Mesenchymal stem cell (in vitro differentiated cells and primary cell): ENCODE measurements at regions not wholly inside any gene's neighbourhood (a gene's known extent, or its start where the extent isn't known, plus 50 kb on each side); places are given as distances from the start of the nearest gene placed in this dataset.
A peak's percentile ranks its signal among the peaks of the same experiment; 100 is the strongest.

Experiments
- DNase-seq: peaks from one replicate; pipeline ENCODE4 v3.0.0-alpha.2; 2013
- H2AFZ ChIP-seq: one replicate; pipeline ENCODE4 v1.6.1; 2013; ENCODE audit warnings: low read depth, mild to moderate bottlenecking, control low read depth, inconsistent platforms, low read length, moderate library complexity
- H2AK5ac ChIP-seq: 2 replicates; pipeline ENCODE4 v1.6.1; 2013; ENCODE audit warnings: low read length, moderate library complexity, mild to moderate bottlenecking, inconsistent platforms; ENCODE audit not compliant: severe bottlenecking
- H2BK120ac ChIP-seq: one replicate; pipeline ENCODE4 v1.6.1; 2013; ENCODE audit warnings: low read depth, mild to moderate bottlenecking, inconsistent platforms, low read length, moderate library complexity
- H2BK12ac ChIP-seq, 2 experiments: one replicate each; pipeline ENCODE4 v1.6.1; 2013; ENCODE audit warnings: inconsistent platforms in 2 of 2, low read length in 2 of 2, mild to moderate bottlenecking in 2 of 2, moderate library complexity in 2 of 2, control low read depth in 1 of 2
- H2BK15ac ChIP-seq: one replicate; pipeline ENCODE4 v1.6.1; 2013; ENCODE audit warnings: mild to moderate bottlenecking, low read depth, inconsistent platforms; ENCODE audit not compliant: poor library complexity, severe bottlenecking
- H2BK5ac ChIP-seq: 2 replicates; pipeline ENCODE4 v1.6.1; 2013; ENCODE audit warnings: low read depth, mild to moderate bottlenecking, low read length, control low read depth, inconsistent platforms; ENCODE audit not compliant: poor library complexity, severe bottlenecking
- H3K14ac ChIP-seq, 2 experiments: one replicate each; pipeline ENCODE4 v1.6.1; 2013; ENCODE audit warnings: inconsistent platforms in 2 of 2, low read length in 2 of 2, control low read depth in 1 of 2, mild to moderate bottlenecking in 1 of 2, moderate library complexity in 1 of 2
- H3K18ac ChIP-seq, 2 experiments: one replicate each; pipeline ENCODE4 v1.6.1; 2013; ENCODE audit warnings: inconsistent platforms in 2 of 2, low read length in 2 of 2, control low read depth in 1 of 2, low read depth in 1 of 2, mild to moderate bottlenecking in 1 of 2
- H3K23ac ChIP-seq, 2 experiments: one replicate each; pipeline ENCODE4 v1.6.1; 2013; ENCODE audit warnings: inconsistent platforms in 2 of 2, low read length in 2 of 2, mild to moderate bottlenecking in 2 of 2, moderate library complexity in 2 of 2, control low read depth in 1 of 2
- H3K27ac ChIP-seq: 2 replicates; pipeline ENCODE4 v1.5.1; 2013; ENCODE audit warnings: mild to moderate bottlenecking, moderate library complexity, low read length, control low read depth, inconsistent platforms; ENCODE audit not compliant: poor library complexity, severe bottlenecking
- H3K27me3 ChIP-seq, 2 experiments: 2 replicates each; pipeline versions ENCODE4 v1.6.1 to v1.7.0; 2013; ENCODE audit warnings: low read length in 2 of 2, mild to moderate bottlenecking in 2 of 2, moderate library complexity in 2 of 2, control low read depth in 1 of 2, inconsistent platforms in 1 of 2; ENCODE audit not compliant: control insufficient read depth in 1 of 2, insufficient read depth in 1 of 2
- H3K36me3 ChIP-seq, 2 experiments: 2 replicates each; pipeline versions ENCODE4 v1.6.1 to v1.7.0; 2013; ENCODE audit warnings: low read length in 2 of 2, control low read depth in 1 of 2, inconsistent platforms in 1 of 2, low read depth in 1 of 2, mild to moderate bottlenecking in 1 of 2; ENCODE audit not compliant: insufficient read depth in 2 of 2, control insufficient read depth in 1 of 2
- H3K4ac ChIP-seq, 2 experiments: one replicate each; pipeline ENCODE4 v1.6.1; 2013; ENCODE audit warnings: inconsistent platforms in 2 of 2, low read length in 2 of 2, mild to moderate bottlenecking in 2 of 2, moderate library complexity in 2 of 2, control low read depth in 1 of 2, low read depth in 1 of 2
- H3K4me1 ChIP-seq: 2 replicates; pipeline ENCODE4 v1.6.1; 2013; ENCODE audit warnings: low read depth, low read length, control low read depth; ENCODE audit not compliant: control insufficient read depth, insufficient read depth
- H3K4me2 ChIP-seq: 2 replicates; pipeline ENCODE4 v1.6.1; 2013; ENCODE audit warnings: low read length, mild to moderate bottlenecking, inconsistent platforms; ENCODE audit not compliant: poor library complexity, severe bottlenecking
- H3K4me3 ChIP-seq, 2 experiments: 2 replicates each; pipeline versions ENCODE4 v1.5.1 to v1.7.0; 2013; ENCODE audit warnings: low read length in 2 of 2, mild to moderate bottlenecking in 2 of 2, control low read depth in 1 of 2, low read depth in 1 of 2; ENCODE audit not compliant: insufficient read depth in 1 of 2
- H3K79me1 ChIP-seq: replicated peaks from 2 replicates; pipeline ENCODE4 v1.6.1; 2013; ENCODE audit warnings: mild to moderate bottlenecking, control low read depth, low read length, inconsistent platforms; ENCODE audit not compliant: poor library complexity, severe bottlenecking
- H3K9ac ChIP-seq: 2 replicates; pipeline ENCODE4 v1.7.0; 2013; ENCODE audit warnings: mild to moderate bottlenecking, low read length, moderate library complexity
- H3K9me3 ChIP-seq: 2 replicates; pipeline ENCODE4 v1.7.0; 2013; ENCODE audit warnings: mild to moderate bottlenecking, low read length; ENCODE audit not compliant: control insufficient read depth
- H4K8ac ChIP-seq: one replicate; pipeline ENCODE4 v1.6.1; 2013; ENCODE audit warnings: inconsistent platforms, mild to moderate bottlenecking, low read length, moderate library complexity
- H4K91ac ChIP-seq: one replicate; pipeline ENCODE4 v1.6.1; 2013; ENCODE audit warnings: mild to moderate bottlenecking, low read length, inconsistent platforms
- WGBS: methylation state at CpG from one replicate; pipeline ENCODE4 v1.1.7; 2013; ENCODE audit warnings: mixed read lengths; 5-methylcytosine and 5-hydroxymethylcytosine counted together

GRCh38 chr12:67533159-67533558, 115.4 kb upstream of the DYRK2 start:
- H3K4me3 ChIP-seq: no peak overlapping the region
- no peak for DNase-seq
- H3K79me1 ChIP-seq: no peaks in the 10 kb centered on the region
- no peak overlapping the region for H4K91ac ChIP-seq
- H2AK5ac ChIP-seq: no peak overlapping the region
- no peaks in the 10 kb centered on the region for H3K27me3 ChIP-seq
- H2BK15ac ChIP-seq: no peak overlapping the region
- H2BK5ac ChIP-seq: no peak overlapping the region
- H3K27ac ChIP-seq: no peak overlapping the region
- WGBS: 100% methylated on average over 1 of the region's 1 CpG
- H3K4me2 ChIP-seq: no peak overlapping the region
- H2BK120ac ChIP-seq: no peak overlapping the region
- H3K4me1 ChIP-seq: no peaks in the 10 kb centered on the region
- no peak overlapping the region for H3K23ac ChIP-seq
- no peak overlapping the region for H2BK12ac ChIP-seq
- no peak overlapping the region for H3K18ac ChIP-seq
- H2AFZ ChIP-seq: no peak overlapping the region
- H3K9me3 ChIP-seq: no peaks in the 10 kb centered on the region
- H3K4ac ChIP-seq: no peak overlapping the region
- no peak overlapping the region for H3K9ac ChIP-seq
- H4K8ac ChIP-seq: no peak overlapping the region
- H3K14ac ChIP-seq: no peak overlapping the region
- H3K36me3 ChIP-seq: no peaks in the 10 kb centered on the region

- no peak overlapping the region for H2BK5ac ChIP-seq
- no peak overlapping the region for H3K4ac ChIP-seq
- no peak overlapping the region for H2AK5ac ChIP-seq
- H3K9me3 ChIP-seq: no peaks in the 10 kb centered on the region
- no peaks in the 10 kb centered on the region for H3K79me1 ChIP-seq
- H3K23ac ChIP-seq: no peak overlapping the region
- H2BK12ac ChIP-seq: no peak overlapping the region
- H2AFZ ChIP-seq: no peak overlapping the region
- no peak overlapping the region for H2BK120ac ChIP-seq
- H3K14ac ChIP-seq: no peak overlapping the region
- peak overlapping the region; percentile 26 for H3K9ac ChIP-seq
- no peak overlapping the region for H4K8ac ChIP-seq
- no peak for DNase-seq
- H3K27ac ChIP-seq: no peak overlapping the region
- no peak overlapping the region for H2BK15ac ChIP-seq
- no peaks in the 10 kb centered on the region for H3K36me3 ChIP-seq
- H3K4me1 ChIP-seq: no peaks in the 10 kb centered on the region
- H3K27me3 ChIP-seq: peaks cover 0 to under 1% of the 10 kb centered on the region in 2 experiments
- peak overlapping the region in 1 of 2 experiments; percentile 21 for H3K4me3 ChIP-seq
- no peak overlapping the region for H4K91ac ChIP-seq
- peak overlapping the region; percentile 14 to 67 for H3K18ac ChIP-seq
- 81% methylated on average over 3 of the region's 3 CpGs for WGBS
- H3K4me2 ChIP-seq: no peak overlapping the region
These were observed 114.5 kb upstream of the DYRK2 start for GRCh38 chr12:67534046-67534445.

- no peaks in the 10 kb centered on the region for H3K36me3 ChIP-seq
- H3K9ac ChIP-seq: peak overlapping the region; percentile 26
- no peak overlapping the region for H2AK5ac ChIP-seq
- no peak overlapping the region for H2BK120ac ChIP-seq
- WGBS: 66% methylated on average over 2 of the region's 4 CpGs
- H3K79me1 ChIP-seq: no peaks in the 10 kb centered on the region
- H2BK15ac ChIP-seq: no peak overlapping the region
- H3K4me3 ChIP-seq: no peak overlapping the region
- no peak overlapping the region for H3K4me2 ChIP-seq
- no peak overlapping the region for H2BK5ac ChIP-seq
- H3K4me1 ChIP-seq: no peaks in the 10 kb centered on the region
- no peak overlapping the region for H4K8ac ChIP-seq
- H3K23ac ChIP-seq: no peak overlapping the region
- H2BK12ac ChIP-seq: no peak overlapping the region
- H3K14ac ChIP-seq: no peak overlapping the region
- H3K27me3 ChIP-seq: peaks cover 0 to 5% of the 10 kb centered on the region in 2 experiments
- no peak overlapping the region for H3K18ac ChIP-seq
- no peaks in the 10 kb centered on the region for H3K9me3 ChIP-seq
- no peak overlapping the region for H2AFZ ChIP-seq
- no peak overlapping the region for H3K4ac ChIP-seq
- H4K91ac ChIP-seq: no peak overlapping the region
- peak; percentile 60 for DNase-seq
- no peak overlapping the region for H3K27ac ChIP-seq
These were observed 113.9 kb upstream of the DYRK2 start for GRCh38 chr12:67534681-67535080.

GRCh38 chr12:67535176-67535575, 113.4 kb upstream of the DYRK2 start:
- no peak overlapping the region for H4K91ac ChIP-seq
- no peak overlapping the region for H3K23ac ChIP-seq
- no peak overlapping the region for H2AFZ ChIP-seq
- H3K79me1 ChIP-seq: no peaks in the 10 kb centered on the region
- no peaks in the 10 kb centered on the region for H3K4me1 ChIP-seq
- H2BK12ac ChIP-seq: no peak overlapping the region
- no peak overlapping the region for H3K9ac ChIP-seq
- H4K8ac ChIP-seq: no peak overlapping the region
- H3K36me3 ChIP-seq: no peaks in the 10 kb centered on the region
- H3K18ac ChIP-seq: no peak overlapping the region
- H2BK15ac ChIP-seq: no peak overlapping the region
- H3K9me3 ChIP-seq: no peaks in the 10 kb centered on the region
- no peak for DNase-seq
- H3K4me2 ChIP-seq: no peak overlapping the region
- no peak overlapping the region for H2BK120ac ChIP-seq
- no peak overlapping the region for H3K27ac ChIP-seq
- no peak overlapping the region for H3K14ac ChIP-seq
- H2AK5ac ChIP-seq: no peak overlapping the region
- WGBS: 78% methylated on average over 6 of the region's 6 CpGs
- H2BK5ac ChIP-seq: no peak overlapping the region
- H3K27me3 ChIP-seq: peaks cover 0 to 8% of the 10 kb centered on the region in 2 experiments
- H3K4me3 ChIP-seq: no peak overlapping the region
- H3K4ac ChIP-seq: no peak overlapping the region
